Coronary artery (tissue), 2 donors: ENCODE measurements at regions not wholly inside any gene's neighbourhood (a gene's known extent, or its start where the extent isn't known, plus 50 kb on each side); places are given as distances from the start of the nearest gene placed in this dataset.
A peak's percentile ranks its signal among the peaks of the same experiment; 100 is the strongest.

Experiments used
- DNase-seq: peaks from one replicate; pipeline ENCODE4 v3.0.0-alpha.2; 2017; ENCODE audit warnings: low spot score
- H3K27ac ChIP-seq, 2 donors: fragments of 200-600 bp; sonication (generic); one replicate each; pipeline ENCODE4 v1.5.1; 2016 to 2019
- H3K4me3 ChIP-seq: fragments of 200-600 bp; sonication (generic); 2 replicates; pipeline ENCODE4 v1.5.1; 2016; ENCODE audit warnings: mild to moderate bottlenecking, moderate library complexity
- TF ChIP-seq, protein P1 (sequence below): fragments of 200-600 bp; sonication (generic); IDR thresholded peaks from one replicate; pipeline ENCODE4 v1.5.1; 2019; ENCODE audit warnings: antibody characterized with exemption

DNA sequence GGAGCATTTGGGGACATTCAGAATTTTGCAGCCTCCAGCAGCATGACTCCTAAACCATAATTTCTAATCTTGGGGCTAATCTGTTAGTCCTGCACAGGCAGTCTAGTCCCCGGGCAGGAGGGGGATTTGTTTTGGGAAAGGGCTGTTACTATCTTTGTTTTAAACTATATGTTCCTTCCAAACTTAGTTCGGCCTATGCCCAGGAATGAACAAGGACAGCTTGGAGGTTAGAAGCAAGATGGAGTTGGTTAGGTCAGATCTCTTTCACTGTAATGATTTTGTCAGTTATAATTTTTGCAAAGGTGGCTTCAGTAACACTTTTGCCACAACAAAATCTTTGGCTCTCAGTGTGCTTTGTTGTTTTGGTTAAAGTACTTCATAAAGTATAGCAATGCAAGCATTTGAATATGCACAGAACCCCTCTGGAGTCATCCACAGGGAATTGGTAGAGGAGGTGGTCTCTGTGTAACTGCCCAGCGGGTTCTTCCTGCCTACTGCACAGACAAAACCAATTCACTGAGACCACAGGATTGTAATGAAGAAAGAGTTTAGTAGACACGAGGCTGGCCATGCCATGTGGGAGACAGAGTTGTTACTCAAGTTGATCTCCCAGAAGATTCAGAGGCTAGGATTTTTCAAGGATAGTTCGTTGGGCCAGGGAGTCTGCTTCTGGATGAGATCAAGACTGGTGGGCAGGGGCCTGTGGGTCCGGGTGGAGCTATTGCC is 224.1 kb upstream of the MYLIP start:
- H3K4me3 ChIP-seq: no peak overlapping the region
- TF ChIP-seq, protein P1, sequence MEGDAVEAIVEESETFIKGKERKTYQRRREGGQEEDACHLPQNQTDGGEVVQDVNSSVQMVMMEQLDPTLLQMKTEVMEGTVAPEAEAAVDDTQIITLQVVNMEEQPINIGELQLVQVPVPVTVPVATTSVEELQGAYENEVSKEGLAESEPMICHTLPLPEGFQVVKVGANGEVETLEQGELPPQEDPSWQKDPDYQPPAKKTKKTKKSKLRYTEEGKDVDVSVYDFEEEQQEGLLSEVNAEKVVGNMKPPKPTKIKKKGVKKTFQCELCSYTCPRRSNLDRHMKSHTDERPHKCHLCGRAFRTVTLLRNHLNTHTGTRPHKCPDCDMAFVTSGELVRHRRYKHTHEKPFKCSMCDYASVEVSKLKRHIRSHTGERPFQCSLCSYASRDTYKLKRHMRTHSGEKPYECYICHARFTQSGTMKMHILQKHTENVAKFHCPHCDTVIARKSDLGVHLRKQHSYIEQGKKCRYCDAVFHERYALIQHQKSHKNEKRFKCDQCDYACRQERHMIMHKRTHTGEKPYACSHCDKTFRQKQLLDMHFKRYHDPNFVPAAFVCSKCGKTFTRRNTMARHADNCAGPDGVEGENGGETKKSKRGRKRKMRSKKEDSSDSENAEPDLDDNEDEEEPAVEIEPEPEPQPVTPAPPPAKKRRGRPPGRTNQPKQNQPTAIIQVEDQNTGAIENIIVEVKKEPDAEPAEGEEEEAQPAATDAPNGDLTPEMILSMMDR: no peak
- no peak overlapping the region for H3K27ac ChIP-seq
- no peak for DNase-seq

DNA sequence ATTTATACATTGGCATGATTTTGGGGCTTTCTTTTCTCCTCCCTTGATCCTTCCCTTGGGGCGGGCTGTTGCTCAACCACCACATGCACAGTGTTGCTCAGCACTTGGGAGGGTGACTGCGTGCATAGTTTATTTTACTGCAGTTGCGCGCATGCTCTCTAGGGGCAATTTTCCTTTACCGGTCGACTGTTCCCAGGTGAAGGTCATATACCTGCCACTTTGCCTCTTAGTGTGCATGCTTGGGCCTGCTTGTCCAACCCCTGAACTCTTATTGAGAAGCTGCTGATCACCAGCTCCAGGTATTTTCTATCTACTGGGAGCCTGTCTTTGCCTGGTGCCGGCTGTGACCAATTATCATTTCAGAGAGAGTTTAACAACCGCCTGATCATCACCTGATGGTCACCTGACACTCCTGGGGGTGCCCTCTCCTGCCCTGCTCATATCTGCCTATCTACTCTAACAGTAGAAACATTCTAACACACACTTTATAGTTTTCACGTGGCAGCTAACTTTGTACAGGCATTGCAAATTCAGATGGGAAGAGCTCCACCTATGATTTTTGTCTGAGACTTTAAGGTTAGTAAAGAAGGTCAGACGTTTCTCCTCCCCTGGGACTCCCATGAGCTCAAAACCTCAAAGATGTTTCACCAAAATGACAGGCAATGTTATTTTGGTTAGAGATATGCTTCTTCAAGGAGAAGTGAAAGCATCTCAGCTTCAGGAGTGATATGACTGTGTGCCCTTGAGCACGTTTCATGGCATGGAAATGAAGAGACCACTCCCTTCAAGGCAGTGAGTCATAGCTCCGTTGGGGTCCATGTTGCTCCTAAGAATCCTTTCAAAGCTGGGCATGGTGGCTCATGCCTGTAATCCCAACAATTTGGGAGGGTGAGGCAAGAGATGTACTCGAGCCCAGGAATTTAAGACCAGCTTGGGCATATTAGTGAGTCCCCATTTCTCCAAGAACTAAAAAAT is 227.5 kb upstream of the MYLIP start:
- TF ChIP-seq, protein P1: no peak
- DNase-seq: no peak
- Histone ChIP-seq H3K27ac (no peak overlapping the region), H3K4me3 (no peak overlapping the region)

DNA sequence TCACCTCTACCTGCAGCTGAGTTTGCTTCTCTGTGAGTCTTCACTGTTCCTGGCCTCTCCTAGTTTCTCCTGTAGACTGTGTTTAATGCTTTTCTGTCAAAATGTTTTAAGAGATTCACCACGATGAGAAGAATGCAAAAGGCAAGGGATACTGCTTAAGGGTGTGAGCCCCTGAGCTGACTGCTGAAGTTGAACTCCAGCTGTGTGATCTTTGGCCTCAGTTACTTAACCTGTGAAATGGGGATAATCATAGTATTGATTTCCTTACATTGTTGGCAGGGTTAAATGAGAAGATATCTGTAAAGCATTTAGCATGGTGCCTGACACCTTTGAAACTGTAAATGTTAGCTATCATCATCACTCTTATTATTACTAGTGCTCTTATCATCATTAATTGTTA is 230.2 kb upstream of the MYLIP start:
- no peak overlapping the region for H3K27ac ChIP-seq
- TF ChIP-seq, protein P1: no peak

DNA sequence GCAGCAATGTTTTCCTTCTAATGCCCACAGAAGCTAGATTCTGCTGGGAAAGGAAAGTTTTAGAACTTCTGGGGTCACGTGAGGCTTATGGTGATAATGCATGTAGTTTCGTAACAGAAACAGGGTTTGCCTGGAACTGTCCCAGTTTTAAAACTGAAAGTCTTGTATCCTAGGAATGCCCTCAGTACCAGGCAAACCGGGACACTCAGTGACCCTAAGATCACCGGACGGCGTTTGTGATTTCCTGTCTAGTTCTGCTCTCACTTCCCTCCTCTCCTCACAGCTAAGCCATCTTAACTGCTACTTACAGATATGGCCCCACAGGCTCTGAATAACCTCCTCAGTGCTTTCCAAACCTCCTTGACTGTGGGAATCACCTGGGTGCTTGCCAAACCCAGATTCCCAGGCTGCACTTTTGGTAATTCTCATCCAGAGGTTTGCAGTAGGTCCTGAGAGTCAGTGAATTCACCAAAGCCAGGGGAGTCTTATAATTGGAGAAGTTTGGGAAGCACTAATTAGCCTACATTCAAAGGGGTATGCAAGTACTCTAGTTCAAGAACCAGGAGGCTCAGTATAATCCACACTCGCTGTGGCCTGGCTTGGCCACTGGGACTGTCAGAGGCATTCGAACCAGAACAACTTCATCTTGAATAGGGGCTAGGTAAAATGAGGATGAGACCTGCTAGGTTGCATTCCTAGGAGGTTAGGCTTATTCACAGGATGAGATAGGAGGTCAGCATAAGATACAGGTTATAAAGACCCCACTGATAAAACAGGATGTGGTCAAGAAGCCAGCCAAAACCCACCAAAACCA is 231.6 kb upstream of the MYLIP start:
- H3K4me3 ChIP-seq: peak overlapping the region; percentile 54

More for the DNA sequence above, 230.2 kb upstream of the MYLIP start:
- DNase-seq: no peak
- H3K4me3 ChIP-seq: no peak overlapping the region

DNA sequence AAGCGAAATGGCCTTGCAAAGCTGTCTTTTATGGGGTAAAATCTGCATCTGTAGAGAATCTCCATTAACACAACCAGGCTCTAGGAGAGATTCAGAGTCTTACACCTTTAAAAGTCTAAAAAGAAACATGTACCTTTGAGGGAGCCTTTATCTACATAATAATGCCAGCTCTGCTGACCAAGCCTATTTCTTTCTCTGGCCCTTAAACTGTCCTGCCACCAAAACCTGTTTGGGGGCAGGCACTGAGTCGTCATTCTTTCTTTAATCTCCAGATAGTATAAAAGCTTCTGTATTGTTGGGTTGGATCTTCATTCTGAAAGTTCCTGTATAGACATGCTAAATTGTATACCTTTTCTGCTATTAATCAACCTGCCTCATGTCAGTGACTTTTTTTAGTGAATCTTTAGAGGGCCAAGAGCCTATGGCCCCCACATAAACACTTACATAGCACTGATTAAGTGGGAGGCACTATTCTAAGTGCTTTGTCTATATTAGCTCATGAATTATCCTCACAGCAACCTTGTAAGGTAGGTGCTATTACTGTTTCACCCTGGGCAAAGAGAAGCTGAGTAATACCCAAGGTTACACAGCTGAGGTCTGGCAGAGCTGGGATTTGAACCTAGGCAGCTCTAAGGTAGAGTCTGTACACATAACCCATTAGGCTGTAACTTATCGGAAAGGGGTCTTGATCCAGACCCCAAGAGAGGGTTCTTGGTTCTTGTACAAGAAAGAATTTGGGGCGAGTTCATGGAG is 232.3 kb upstream of the DTNBP1 start:
- Histone ChIP-seq H3K27ac (no peak overlapping the region), H3K4me3 (no peak overlapping the region)
- no peak for DNase-seq
- TF ChIP-seq, protein P1: no peak

More for the DNA sequence above, 231.6 kb upstream of the MYLIP start:
- TF ChIP-seq, protein P1: no peak
- DNase-seq: no peak
- peak overlapping the region in 1 of 2 donors; percentile 65 for H3K27ac ChIP-seq

DNA sequence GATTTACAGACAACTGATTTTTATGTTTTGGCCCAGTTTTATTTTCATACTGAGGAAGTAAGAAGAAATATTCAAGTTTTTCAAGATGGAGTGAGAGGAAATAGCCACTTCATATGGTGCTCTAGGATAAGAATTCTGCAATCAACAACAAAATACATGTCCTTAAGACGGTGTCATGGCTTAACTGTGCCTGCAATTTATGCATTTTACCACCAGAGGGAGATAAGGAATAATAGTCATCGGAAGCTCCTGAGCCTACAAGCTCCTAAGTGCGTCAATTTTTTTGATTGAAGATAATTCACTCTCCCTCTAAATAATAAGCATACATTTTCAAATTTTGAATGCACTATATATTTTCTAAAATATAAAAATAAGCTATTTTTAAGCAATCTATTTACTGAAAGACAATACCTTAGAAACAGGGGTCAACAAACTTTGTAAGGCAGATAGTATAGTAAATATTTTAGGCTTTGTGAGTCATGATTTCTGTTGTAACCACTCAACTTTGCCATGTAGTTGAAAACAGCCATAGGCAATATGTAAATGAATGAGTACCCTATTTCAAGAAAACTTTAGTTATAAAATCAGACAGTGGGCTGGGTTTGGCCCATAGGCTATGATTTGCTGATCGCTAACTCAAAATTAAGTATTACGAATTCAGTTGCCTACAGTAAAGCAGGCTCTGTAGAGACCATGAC is 230.9 kb upstream of the DTNBP1 start:
- DNase-seq: no peak
- H3K4me3 ChIP-seq: no peak overlapping the region
- TF ChIP-seq, protein P1: no peak

More for the DNA sequence above, 230.9 kb upstream of the DTNBP1 start:
- H3K27ac ChIP-seq: no peak overlapping the region
